ENCODE measurements at regions not wholly inside any gene's neighbourhood (a gene's known extent, or its start where the extent isn't known, plus 50 kb on each side); places are given as distances from the start of the nearest gene placed in this dataset.
A peak's percentile ranks its signal among the peaks of the same experiment; 100 is the strongest.

GRCh38 chr12:69024413-69024812, 91.4 kb upstream of the CPM start:
- TF ChIP-seq, protein P1, sequence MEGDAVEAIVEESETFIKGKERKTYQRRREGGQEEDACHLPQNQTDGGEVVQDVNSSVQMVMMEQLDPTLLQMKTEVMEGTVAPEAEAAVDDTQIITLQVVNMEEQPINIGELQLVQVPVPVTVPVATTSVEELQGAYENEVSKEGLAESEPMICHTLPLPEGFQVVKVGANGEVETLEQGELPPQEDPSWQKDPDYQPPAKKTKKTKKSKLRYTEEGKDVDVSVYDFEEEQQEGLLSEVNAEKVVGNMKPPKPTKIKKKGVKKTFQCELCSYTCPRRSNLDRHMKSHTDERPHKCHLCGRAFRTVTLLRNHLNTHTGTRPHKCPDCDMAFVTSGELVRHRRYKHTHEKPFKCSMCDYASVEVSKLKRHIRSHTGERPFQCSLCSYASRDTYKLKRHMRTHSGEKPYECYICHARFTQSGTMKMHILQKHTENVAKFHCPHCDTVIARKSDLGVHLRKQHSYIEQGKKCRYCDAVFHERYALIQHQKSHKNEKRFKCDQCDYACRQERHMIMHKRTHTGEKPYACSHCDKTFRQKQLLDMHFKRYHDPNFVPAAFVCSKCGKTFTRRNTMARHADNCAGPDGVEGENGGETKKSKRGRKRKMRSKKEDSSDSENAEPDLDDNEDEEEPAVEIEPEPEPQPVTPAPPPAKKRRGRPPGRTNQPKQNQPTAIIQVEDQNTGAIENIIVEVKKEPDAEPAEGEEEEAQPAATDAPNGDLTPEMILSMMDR (IDR thresholded peaks at IDR 0.05): no peak
- TF ChIP-seq POLR2A (IDR thresholded peaks at IDR 0.05): peak; percentile 84
